Left renal pelvis (tissue), 4 donors: ENCODE measurements at regions not wholly inside any gene's neighbourhood (a gene's known extent, or its start where the extent isn't known, plus 50 kb on each side); places are given as distances from the start of the nearest gene placed in this dataset.
A peak's percentile ranks its signal among the peaks of the same experiment; 100 is the strongest.

Experiments used
- DNase-seq, 4 donors: peaks; one replicate each; pipeline ENCODE4 v3.0.0-alpha.2; 2013; ENCODE audit warnings: low read depth in 4 of 4, low spot score in 3 of 4

- DNase-seq: no peak
Observed at GRCh38 chr12:115659422-115659821, 618.1 kb downstream of the MED13L start.

- DNase-seq: no peak
Observed at GRCh38 chr12:115657081-115658013, 620.1 kb downstream of the MED13L start.

GRCh38 chr12:115650026-115650425 lies 627.5 kb downstream of the MED13L start:
- no peak for DNase-seq

GRCh38 chr12:115648463-115648862 lies 629.0 kb downstream of the MED13L start:
- no peak for DNase-seq

GRCh38 chr12:115646210-115646609 lies 631.3 kb downstream of the MED13L start:
- no peak for DNase-seq

- DNase-seq: no peak
Observed at GRCh38 chr12:115640929-115641328, 636.6 kb downstream of the MED13L start.

- no peak for DNase-seq
Observed at GRCh38 chr12:115639648-115640012, 637.9 kb downstream of the MED13L start.

- DNase-seq: no peak
Observed at GRCh38 chr12:115638733-115639647, 638.5 kb downstream of the MED13L start.

GRCh38 chr12:115636546-115636945 lies 640.9 kb downstream of the MED13L start:
- DNase-seq: no peak

GRCh38 chr12:115632308-115632707 lies 645.2 kb downstream of the MED13L start:
- DNase-seq: no peak

GRCh38 chr12:115630136-115630535 lies 647.4 kb downstream of the MED13L start:
- DNase-seq: peak in 3 of 4 donors; percentile 31 to 40 (median 40)

- DNase-seq: no peak
Observed at GRCh38 chr12:115626210-115626609, 651.3 kb downstream of the MED13L start.

- peak in 1 of 4 donors; percentile 32 for DNase-seq
Observed at GRCh38 chr12:115623764-115624334, 653.6 kb downstream of the MED13L start.

GRCh38 chr12:115623275-115623674 lies 654.2 kb downstream of the MED13L start:
- no peak for DNase-seq

- no peak for DNase-seq
Observed at GRCh38 chr12:115620816-115621215, 656.7 kb downstream of the MED13L start.

- no peak for DNase-seq
Observed at GRCh38 chr12:115619889-115620288, 657.6 kb downstream of the MED13L start.

GRCh38 chr12:115619061-115619460 lies 658.4 kb downstream of the MED13L start:
- DNase-seq: no peak

GRCh38 chr12:115618105-115618504 lies 659.4 kb downstream of the MED13L start:
- DNase-seq: no peak

GRCh38 chr12:115617391-115617790 lies 660.1 kb downstream of the MED13L start:
- no peak for DNase-seq

GRCh38 chr12:115611477-115611876 lies 666.0 kb downstream of the MED13L start:
- no peak for DNase-seq

GRCh38 chr12:115609347-115609746 lies 668.1 kb downstream of the MED13L start:
- no peak for DNase-seq
